Neural progenitor cell (in vitro differentiated cells): ENCODE measurements at regions not wholly inside any gene's neighbourhood (a gene's known extent, or its start where the extent isn't known, plus 50 kb on each side); places are given as distances from the start of the nearest gene placed in this dataset.

Experiments used
- DNase-seq: peaks from one replicate; pipeline ENCODE4 v3.0.0-alpha.2; 2016; ENCODE audit warnings: low spot score
- H2AFZ ChIP-seq: fragments of 200-600 bp; sonication (generic); replicated peaks from 2 replicates; pipeline ENCODE4 v1.6.1; 2016; ENCODE audit warnings: antibody characterized with exemption
- H3F3A ChIP-seq: fragments of 200-600 bp; sonication (generic); 2 replicates; pipeline ENCODE4 v1.6.1; 2016; ENCODE audit warnings: antibody characterized with exemption, low read depth
- H3K27ac ChIP-seq: fragments of 200-600 bp; sonication (generic); 2 replicates; pipeline ENCODE4 v1.5.1; 2016; ENCODE audit warnings: mild to moderate bottlenecking
- H3K27me3 ChIP-seq: fragments of 200-600 bp; sonication (generic); 2 replicates; pipeline ENCODE4 v1.6.1; 2016; ENCODE audit warnings: mild to moderate bottlenecking, moderate library complexity
- H3K36me3 ChIP-seq: fragments of 200-600 bp; sonication (generic); 2 replicates; pipeline ENCODE4 v1.5.1; 2016
- H3K4me1 ChIP-seq: fragments of 200-600 bp; sonication (generic); 2 replicates; pipeline ENCODE4 v1.6.1; 2016; ENCODE audit warnings: mixed run types
- H3K4me2 ChIP-seq: fragments of 200-600 bp; sonication (generic); 2 replicates; pipeline ENCODE4 v1.6.1; 2016
- H3K4me3 ChIP-seq: fragments of 200-600 bp; sonication (generic); 2 replicates; pipeline ENCODE4 v1.5.1; 2016
- H3K79me2 ChIP-seq: fragments of 200-600 bp; sonication (generic); 2 replicates; pipeline ENCODE4 v1.6.1; 2016; ENCODE audit warnings: low read depth
- H3K9ac ChIP-seq: fragments of 200-600 bp; sonication (generic); 2 replicates; pipeline ENCODE4 v1.6.1; 2016
- H3K9me3 ChIP-seq: fragments of 200-600 bp; sonication (generic); 2 replicates; pipeline ENCODE4 v1.5.1; 2016; ENCODE audit warnings: low read depth
- H4K20me1 ChIP-seq: fragments of 200-600 bp; sonication (generic); 2 replicates; pipeline ENCODE4 v1.6.1; 2016; ENCODE audit warnings: low read depth
- H3K27ac Mint-ChIP-seq: 3 replicates; pipeline ENCODE4 v1.8.0; 2021; ENCODE audit warnings: mixed read lengths
- H3K27me3 Mint-ChIP-seq: 2 replicates; pipeline ENCODE4 v1.8.0; 2022; ENCODE audit warnings: low read depth, mild to moderate bottlenecking, inconsistent platforms, moderate library complexity, mixed read lengths; ENCODE audit not compliant: insufficient read depth
- H3K36me3 Mint-ChIP-seq: 3 replicates; pipeline ENCODE4 v1.8.0; 2021; ENCODE audit warnings: mixed read lengths
- H3K4me1 Mint-ChIP-seq: 3 replicates; pipeline ENCODE4 v1.8.0; 2021; ENCODE audit warnings: mixed read lengths
- H3K4me3 Mint-ChIP-seq: 3 replicates; pipeline ENCODE4 v1.8.0; 2021; ENCODE audit warnings: mild to moderate bottlenecking, moderate library complexity, mixed read lengths
- H3K9me3 Mint-ChIP-seq: 3 replicates; pipeline ENCODE4 v1.8.0; 2020; ENCODE audit warnings: mixed read lengths
- EZH2 ChIP-seq: fragments of 200-600 bp; sonication (generic); IDR thresholded peaks from 2 replicates; pipeline ENCODE4 v1.6.1; 2017; ENCODE audit warnings: antibody characterized with exemption, mild to moderate bottlenecking, moderate library complexity
- EZH2phosphoT487 ChIP-seq: fragments of 200-600 bp; sonication (generic); IDR thresholded peaks from 2 replicates; pipeline ENCODE4 v1.6.1; 2017; ENCODE audit warnings: antibody characterized with exemption
- TF ChIP-seq, protein P1 (sequence below): fragments of 200-600 bp; sonication (generic); IDR thresholded peaks from 2 replicates; pipeline ENCODE4 v1.5.1; 2017; ENCODE audit warnings: antibody characterized with exemption, mild to moderate bottlenecking

DNA sequence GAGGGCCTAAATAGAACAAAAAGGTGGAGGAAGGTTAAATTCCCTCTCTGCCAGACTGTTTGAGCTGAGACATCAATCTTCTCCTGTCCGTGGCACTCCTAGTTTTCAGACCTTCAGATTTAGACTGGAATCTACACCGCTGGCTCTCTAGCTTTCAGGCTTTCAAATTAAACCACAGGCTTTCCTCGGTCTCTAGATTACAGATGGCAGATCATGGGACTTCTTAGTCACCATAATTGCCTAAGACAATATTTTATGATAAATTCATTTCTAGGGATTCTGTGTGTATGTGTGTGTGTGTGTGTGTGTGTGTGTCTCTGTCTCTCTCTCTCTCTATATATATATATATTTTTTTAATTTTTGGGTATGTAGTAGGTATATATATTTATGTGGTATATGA is 428.7 kb downstream of the PLA2G4A start:
- H3K79me2 ChIP-seq, result no peaks in the 10 kb centered on the region
- no peak overlapping the region for H3K9ac ChIP-seq
- H3K27me3 ChIP-seq, result no peaks in the 10 kb centered on the region
- no peaks in the 10 kb centered on the region for H3K4me1 ChIP-seq
- no peaks in the 10 kb centered on the region for H3F3A ChIP-seq
- no peaks in the 10 kb centered on the region for H3K36me3 Mint-ChIP-seq
- no peaks in the 10 kb centered on the region for H3K36me3 ChIP-seq
- H3K4me1 Mint-ChIP-seq, result peaks cover 4% of the 10 kb centered on the region
- no peak overlapping the region for H3K27ac ChIP-seq
- no peak overlapping the region for H3K27ac Mint-ChIP-seq
- H3K9me3 ChIP-seq, result no peaks in the 10 kb centered on the region
- H3K27me3 Mint-ChIP-seq, result no peaks in the 10 kb centered on the region
- no peak overlapping the region for H3K4me2 ChIP-seq
- H3K4me3 Mint-ChIP-seq, result no peak overlapping the region
- no peaks in the 10 kb centered on the region for H4K20me1 ChIP-seq
- H2AFZ ChIP-seq, result no peak overlapping the region
- no peak for DNase-seq
- no peaks in the 10 kb centered on the region for H3K9me3 Mint-ChIP-seq
- no peak for TF ChIP-seq EZH2
- TF ChIP-seq, protein P1, sequence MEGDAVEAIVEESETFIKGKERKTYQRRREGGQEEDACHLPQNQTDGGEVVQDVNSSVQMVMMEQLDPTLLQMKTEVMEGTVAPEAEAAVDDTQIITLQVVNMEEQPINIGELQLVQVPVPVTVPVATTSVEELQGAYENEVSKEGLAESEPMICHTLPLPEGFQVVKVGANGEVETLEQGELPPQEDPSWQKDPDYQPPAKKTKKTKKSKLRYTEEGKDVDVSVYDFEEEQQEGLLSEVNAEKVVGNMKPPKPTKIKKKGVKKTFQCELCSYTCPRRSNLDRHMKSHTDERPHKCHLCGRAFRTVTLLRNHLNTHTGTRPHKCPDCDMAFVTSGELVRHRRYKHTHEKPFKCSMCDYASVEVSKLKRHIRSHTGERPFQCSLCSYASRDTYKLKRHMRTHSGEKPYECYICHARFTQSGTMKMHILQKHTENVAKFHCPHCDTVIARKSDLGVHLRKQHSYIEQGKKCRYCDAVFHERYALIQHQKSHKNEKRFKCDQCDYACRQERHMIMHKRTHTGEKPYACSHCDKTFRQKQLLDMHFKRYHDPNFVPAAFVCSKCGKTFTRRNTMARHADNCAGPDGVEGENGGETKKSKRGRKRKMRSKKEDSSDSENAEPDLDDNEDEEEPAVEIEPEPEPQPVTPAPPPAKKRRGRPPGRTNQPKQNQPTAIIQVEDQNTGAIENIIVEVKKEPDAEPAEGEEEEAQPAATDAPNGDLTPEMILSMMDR, result no peak
- TF ChIP-seq EZH2phosphoT487, result no peak
- no peak overlapping the region for H3K4me3 ChIP-seq

GRCh38 chr1:187261637-187262036 is 432.9 kb downstream of the PLA2G4A start:
- no peaks in the 10 kb centered on the region for H3K27me3 ChIP-seq
- no peak overlapping the region for H3K9ac ChIP-seq
- no peaks in the 10 kb centered on the region for H3K36me3 Mint-ChIP-seq
- no peak overlapping the region for H2AFZ ChIP-seq
- no peaks in the 10 kb centered on the region for H4K20me1 ChIP-seq
- H3K4me1 ChIP-seq, result no peaks in the 10 kb centered on the region
- H3K27me3 Mint-ChIP-seq, result no peaks in the 10 kb centered on the region
- H3K36me3 ChIP-seq, result no peaks in the 10 kb centered on the region
- TF ChIP-seq EZH2 (no peak), EZH2phosphoT487 (no peak)
- TF ChIP-seq, protein P1, result no peak
- H3K79me2 ChIP-seq, result no peaks in the 10 kb centered on the region
- H3K4me3 Mint-ChIP-seq, result no peak overlapping the region
- no peaks in the 10 kb centered on the region for H3K9me3 ChIP-seq
- no peaks in the 10 kb centered on the region for H3F3A ChIP-seq
- peak; percentile 5 for DNase-seq
- H3K4me1 Mint-ChIP-seq, result peaks cover 4% of the 10 kb centered on the region
- H3K27ac Mint-ChIP-seq, result peak overlapping the region; percentile 13
- H3K27ac ChIP-seq, result no peak overlapping the region
- H3K9me3 Mint-ChIP-seq, result no peaks in the 10 kb centered on the region
- H3K4me3 ChIP-seq, result no peak overlapping the region
- no peak overlapping the region for H3K4me2 ChIP-seq

DNA sequence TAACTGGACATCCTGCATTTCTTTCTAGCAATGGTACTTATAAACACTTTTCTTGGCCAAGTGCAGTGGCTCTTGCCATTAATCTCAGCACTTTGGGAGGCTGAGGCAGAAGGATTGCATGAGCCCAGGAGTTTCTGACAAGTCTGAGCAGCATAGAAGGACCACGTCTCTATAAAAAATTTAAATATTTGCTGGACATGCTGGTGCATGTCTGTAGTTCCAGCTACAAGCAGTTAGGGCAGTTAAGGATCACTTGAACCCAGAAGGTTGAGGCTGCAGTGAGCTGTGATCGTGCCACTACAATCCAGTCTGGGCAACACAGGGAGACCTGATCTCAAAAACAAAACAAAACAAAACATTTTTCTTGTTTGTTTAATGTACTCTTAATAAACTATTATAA is 434.0 kb downstream of the PLA2G4A start:
- Histone ChIP-seq H3F3A (no peaks in the 10 kb centered on the region), H3K4me2 (no peak overlapping the region), H3K79me2 (no peaks in the 10 kb centered on the region), H3K27me3 (no peaks in the 10 kb centered on the region), H3K36me3 (no peaks in the 10 kb centered on the region), H3K27ac (no peak overlapping the region), H3K4me1 (no peaks in the 10 kb centered on the region), H3K9ac (no peak overlapping the region), H2AFZ (no peak overlapping the region), H4K20me1 (no peaks in the 10 kb centered on the region), H3K4me3 (no peak overlapping the region), H3K9me3 (no peaks in the 10 kb centered on the region)
- no peaks in the 10 kb centered on the region for H3K9me3 Mint-ChIP-seq
- no peaks in the 10 kb centered on the region for H3K27me3 Mint-ChIP-seq
- peaks cover 4% of the 10 kb centered on the region for H3K4me1 Mint-ChIP-seq
- H3K4me3 Mint-ChIP-seq, result no peak overlapping the region
- H3K36me3 Mint-ChIP-seq, result no peaks in the 10 kb centered on the region
- H3K27ac Mint-ChIP-seq, result no peak overlapping the region
- TF ChIP-seq EZH2 (no peak), EZH2phosphoT487 (no peak)
- TF ChIP-seq, protein P1, result no peak
- no peak for DNase-seq
